IMR-90 (cell line): ENCODE measurements at regions not wholly inside any gene's neighbourhood (a gene's known extent, or its start where the extent isn't known, plus 50 kb on each side); places are given as distances from the start of the nearest gene placed in this dataset.

ENCODE experiments used
- ATAC-seq: fragments of 200-7000 bp; cut with Tn5 transposase; 2 replicates; pipeline ENCODE4 v1.9.1; 2020; ENCODE audit warnings: low read depth, mild to moderate bottlenecking, moderate library complexity
- BruUV-seq: library from RNA; stranded (reverse); fragments of 400-500 nt; replicated peaks from 2 replicates; lab custom pipeline; 2021; lab: Mats Ljungman, UMichigan
- CTCF ChIA-PET: fragments of 300-600 bp; formaldehyde crosslinking; extraction: SDS; loops from one replicate; lab custom pipeline; 2021; ENCODE audit warnings: antibody characterized with exemption; lab: Yijun Ruan, JAX
- POLR2A ChIA-PET: fragments of 300-600 bp; sonication (Branson Sonifier 250); formaldehyde crosslinking; loops from one replicate; lab custom pipeline; 2022; ENCODE audit warnings: antibody characterized with exemption; ENCODE audit not compliant: unreplicated experiment; lab: Charles Lee
- DNase-seq: peaks from one replicate; pipeline ENCODE4 v3.0.0; 2013
- H2AFZ ChIP-seq: replicated peaks from 2 replicates; pipeline ENCODE3; 2013; ENCODE audit warnings: low read length, mild to moderate bottlenecking; ENCODE audit not compliant: poor library complexity
- H2AK5ac ChIP-seq: 2 replicates; pipeline ENCODE4 v1.6.1; 2013; ENCODE audit warnings: low read depth, low read length, inconsistent platforms
- H2AK9ac ChIP-seq: replicated peaks from 2 replicates; pipeline ENCODE3; 2013; ENCODE audit warnings: mild to moderate bottlenecking, low read depth, low read length, moderate library complexity; ENCODE audit not compliant: poor library complexity
- H2BK120ac ChIP-seq: 2 replicates; pipeline ENCODE4 v1.6.1; 2013; ENCODE audit warnings: low read depth, low read length, inconsistent platforms
- H2BK15ac ChIP-seq: 3 replicates; pipeline ENCODE4 v1.6.1; 2013; ENCODE audit warnings: low read depth, low read length, inconsistent platforms
- H2BK20ac ChIP-seq: 2 replicates; pipeline ENCODE4 v1.6.1; 2013; ENCODE audit warnings: low read depth, mild to moderate bottlenecking, inconsistent platforms, low read length, moderate library complexity
- H2BK5ac ChIP-seq: 2 replicates; pipeline ENCODE4 v1.6.1; 2013; ENCODE audit warnings: mild to moderate bottlenecking, low read depth, low read length, inconsistent platforms; ENCODE audit not compliant: poor library complexity, severe bottlenecking
- H3K14ac ChIP-seq: replicated peaks from 2 replicates; pipeline ENCODE4 v1.6.1; 2013; ENCODE audit warnings: low read depth, low read length, inconsistent platforms
- H3K18ac ChIP-seq: 2 replicates; pipeline ENCODE4 v1.6.1; 2013; ENCODE audit warnings: low read depth, low read length, control low read depth
- H3K23ac ChIP-seq: 2 replicates; pipeline ENCODE4 v1.6.1; 2013; ENCODE audit warnings: low read depth, low read length, inconsistent platforms
- H3K27ac ChIP-seq: 2 replicates; pipeline ENCODE4 v1.5.1; 2013; ENCODE audit warnings: mild to moderate bottlenecking, control low read depth, low read length; ENCODE audit not compliant: insufficient read depth
- H3K27me3 ChIP-seq: 2 replicates; pipeline ENCODE4 v1.6.1; 2013; ENCODE audit warnings: low read length; ENCODE audit not compliant: control insufficient read depth, insufficient read depth
- H3K36me3 ChIP-seq: 2 replicates; pipeline ENCODE4 v1.6.1; 2013; ENCODE audit warnings: low read length, mixed read lengths; ENCODE audit not compliant: control insufficient read depth, insufficient read depth
- H3K4ac ChIP-seq: 2 replicates; pipeline ENCODE4 v1.6.1; 2013; ENCODE audit warnings: low read depth, low read length, inconsistent platforms
- H3K4me1 ChIP-seq: 2 replicates; pipeline ENCODE4 v1.6.1; 2013; ENCODE audit warnings: low read length, mixed read lengths; ENCODE audit not compliant: control insufficient read depth, insufficient read depth
- H3K4me2 ChIP-seq: 2 replicates; pipeline ENCODE4 v1.6.1; 2013; ENCODE audit warnings: low read depth, mild to moderate bottlenecking, control low read depth, low read length, moderate library complexity
- H3K4me3 ChIP-seq: 2 replicates; pipeline ENCODE4 v1.5.1; 2013; ENCODE audit warnings: low read depth, mild to moderate bottlenecking, control low read depth, low read length, moderate library complexity; ENCODE audit not compliant: insufficient read depth
- H3K56ac ChIP-seq: 2 replicates; pipeline ENCODE4 v1.6.1; 2013; ENCODE audit warnings: low read length, inconsistent platforms; ENCODE audit not compliant: insufficient read depth; ENCODE audit errors: extremely low read depth
- H3K79me1 ChIP-seq, 2 experiments: 2 replicates each; pipeline ENCODE4 v1.6.1; 2013; ENCODE audit warnings: low read length in 2 of 2, inconsistent platforms in 1 of 2, low read depth in 1 of 2
- H3K9ac ChIP-seq: 2 replicates; pipeline ENCODE4 v1.6.1; 2013; ENCODE audit warnings: low read depth, low read length, control low read depth
- H3K9me1 ChIP-seq: 2 replicates; pipeline ENCODE4 v1.6.1; 2013; ENCODE audit warnings: low read length, inconsistent platforms; ENCODE audit not compliant: insufficient read depth
- H3K9me3 ChIP-seq: 2 replicates; pipeline ENCODE4 v1.6.1; 2013; ENCODE audit warnings: low read length; ENCODE audit not compliant: control insufficient read depth, insufficient read depth
- H4K20me1 ChIP-seq: 2 replicates; pipeline ENCODE4 v1.6.1; 2013; ENCODE audit warnings: low read length, inconsistent platforms; ENCODE audit not compliant: insufficient read depth
- H4K5ac ChIP-seq: 2 replicates; pipeline ENCODE4 v1.6.1; 2013; ENCODE audit warnings: mild to moderate bottlenecking, low read depth, low read length, control low read depth
- H4K8ac ChIP-seq, 2 experiments: 2 replicates each; pipeline ENCODE4 v1.6.1; 2013; ENCODE audit warnings: low read depth in 2 of 2, low read length in 2 of 2, control low read depth in 1 of 2, inconsistent platforms in 1 of 2
- H4K91ac ChIP-seq: 2 replicates; pipeline ENCODE4 v1.6.1; 2013; ENCODE audit warnings: low read depth, low read length, inconsistent platforms; ENCODE audit not compliant: insufficient read depth
- BHLHE40 ChIP-seq: fragments of 150-350 bp; IDR thresholded peaks from 2 replicates; pipeline ENCODE4 v1.6.1; 2016; ENCODE audit warnings: mild to moderate bottlenecking, low read depth, low read length
- CEBPB ChIP-seq: IDR thresholded peaks from 2 replicates; pipeline ENCODE4 v1.6.1; 2012; ENCODE audit warnings: low read depth, low read length, improper control_type of control experiment
- MAFK ChIP-seq: IDR thresholded peaks from 2 replicates; pipeline ENCODE4 v1.6.1; 2012; ENCODE audit warnings: low read depth, low read length, improper control_type of control experiment
- MAZ ChIP-seq: IDR thresholded peaks from 2 replicates; pipeline ENCODE4 v1.6.1; 2012; ENCODE audit warnings: low read depth, mild to moderate bottlenecking, low read length, improper control_type of control experiment, moderate library complexity, borderline replicate concordance
- MXI1 ChIP-seq: IDR thresholded peaks from 2 replicates; pipeline ENCODE4 v1.6.1; 2012; ENCODE audit warnings: low read depth, mild to moderate bottlenecking, low read length, moderate library complexity, borderline replicate concordance
- NFE2L2 ChIP-seq: fragments of 150-350 bp; IDR thresholded peaks from 2 replicates; pipeline ENCODE4 v1.6.1; 2016; ENCODE audit warnings: low read depth, mild to moderate bottlenecking, low read length
- POLR2A ChIP-seq: IDR thresholded peaks from 2 replicates; pipeline ENCODE4 v1.6.1; 2012; ENCODE audit warnings: mild to moderate bottlenecking, low read depth, low read length
- RCOR1 ChIP-seq: IDR thresholded peaks from 2 replicates; pipeline ENCODE4 v1.6.1; 2012; ENCODE audit warnings: mild to moderate bottlenecking, low read length, improper control_type of control experiment; ENCODE audit not compliant: insufficient replicate concordance
- WGBS, 2 experiments: methylation state at CpG; one replicate each; pipeline versions ENCODE4 v1.1.5 to v1.1.7; 2013; ENCODE audit warnings: missing lambda C conversion rate in 2 of 2; ENCODE audit not compliant: insufficient read length in 1 of 2; ENCODE audit errors: extremely low coverage in 2 of 2; 5-methylcytosine and 5-hydroxymethylcytosine counted together
- dilution Hi-C: fragments of 300-500 bp; cut with HindIII; formaldehyde crosslinking; loops from one replicate; pipeline ENCODE4 v1.14.3; 2018; ENCODE audit warnings: low sequenced_read_pairs; ENCODE audit not compliant: unreplicated experiment
- in situ Hi-C: fragments of 300-500 bp; cut with MboI; formaldehyde crosslinking; loops from 3 replicates; pipeline ENCODE4 v1.14.3; 2019; ENCODE audit warnings: low sequenced_read_pairs, inconsistent platforms, mixed read lengths
- intact Hi-C: fragments of 100-400 bp; cut with micrococcal nuclease; formaldehyde crosslinking; loops from 2 replicates; pipeline ENCODE4 v1.10.0; 2022
- TF ChIP-seq, protein P1 (sequence below): fragments of 150-350 bp; IDR thresholded peaks from 2 replicates; pipeline ENCODE4 v1.6.1; 2017; ENCODE audit warnings: mild to moderate bottlenecking, antibody characterized with exemption, low read length, low read depth

DNA sequence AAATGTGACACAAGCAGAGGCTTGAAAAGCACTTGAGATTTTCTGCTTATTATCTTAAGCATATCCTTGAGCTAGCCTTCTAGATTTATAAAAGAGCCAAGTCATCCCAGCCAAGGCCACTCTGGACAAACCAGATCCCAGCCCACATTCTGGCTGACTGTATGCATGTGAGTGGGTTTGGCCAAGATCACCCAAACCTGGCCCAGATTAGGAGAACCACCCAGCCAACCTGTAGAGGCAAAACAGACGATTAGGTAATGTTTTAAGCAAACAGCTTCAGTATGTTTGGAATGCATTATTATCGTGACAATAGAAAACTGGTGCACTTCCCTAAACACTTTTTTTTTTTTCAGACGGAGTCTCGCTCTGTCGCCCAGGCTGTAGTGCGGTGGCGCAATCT is 151.9 kb downstream of the SPATA31D1 start:
- ATAC-seq (no peak), DNase-seq (no peak)
- H3K4me1 ChIP-seq: peaks cover 3% of the 10 kb centered on the region; the same call in 1 of the 2 replicates
- CTCF ChIA-PET: no interaction called here
- H4K5ac ChIP-seq: no peak overlapping the region
- no peak overlapping the region for H4K8ac ChIP-seq
- no peak overlapping the region for H3K14ac ChIP-seq
- H2BK15ac ChIP-seq: no peak overlapping the region
- no peak overlapping the region for H2BK120ac ChIP-seq
- H3K9me1 ChIP-seq: peaks cover 2% of the 10 kb centered on the region; the same call in 1 of the 2 replicates
- intact Hi-C loops: no loop called here
- no TSS peak for BruUV-seq
- no CpG with 5 or more reads among the region's 7 CpGs for WGBS, 2 experiments
- H3K23ac ChIP-seq: no peak overlapping the region
- H2AK9ac ChIP-seq: no peak overlapping the region
- H3K79me1 ChIP-seq: no peaks in the 10 kb centered on the region
- H3K4ac ChIP-seq: no peak overlapping the region
- H3K9ac ChIP-seq: no peak overlapping the region
- TF ChIP-seq RCOR1 (no peak), NFE2L2 (no peak), MXI1 (no peak), BHLHE40 (no peak), MAFK (no peak), CEBPB (no peak), POLR2A (no peak), MAZ (no peak)
- TF ChIP-seq, protein P1, sequence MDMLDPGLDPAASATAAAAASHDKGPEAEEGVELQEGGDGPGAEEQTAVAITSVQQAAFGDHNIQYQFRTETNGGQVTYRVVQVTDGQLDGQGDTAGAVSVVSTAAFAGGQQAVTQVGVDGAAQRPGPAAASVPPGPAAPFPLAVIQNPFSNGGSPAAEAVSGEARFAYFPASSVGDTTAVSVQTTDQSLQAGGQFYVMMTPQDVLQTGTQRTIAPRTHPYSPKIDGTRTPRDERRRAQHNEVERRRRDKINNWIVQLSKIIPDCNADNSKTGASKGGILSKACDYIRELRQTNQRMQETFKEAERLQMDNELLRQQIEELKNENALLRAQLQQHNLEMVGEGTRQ: no peak
- no peaks in the 10 kb centered on the region for H4K20me1 ChIP-seq
- POLR2A ChIA-PET: no interaction called here
- H3K9me3 ChIP-seq: no peaks in the 10 kb centered on the region
- no peak overlapping the region; the same call in 1 of the 2 replicates for H2AK5ac ChIP-seq
- H2AFZ ChIP-seq: no peak overlapping the region
- no peak overlapping the region for H3K4me2 ChIP-seq
- in situ Hi-C loops: no loop called here
- dilution Hi-C loops: no loop called here
- no peak overlapping the region for H3K4me3 ChIP-seq
- no peak overlapping the region for H3K18ac ChIP-seq
- peak overlapping the region; percentile 33; the same call in 1 of the 2 replicates for H4K91ac ChIP-seq
- no peak overlapping the region for H2BK20ac ChIP-seq
- no peaks in the 10 kb centered on the region for H3K27me3 ChIP-seq
- no peaks in the 10 kb centered on the region for H3K36me3 ChIP-seq
- no peak overlapping the region for H3K27ac ChIP-seq
- H3K56ac ChIP-seq: no peak overlapping the region
- H2BK5ac ChIP-seq: no peak overlapping the region
